Tibial nerve (tissue), 4 donors: ENCODE measurements at regions not wholly inside any gene's neighbourhood (a gene's known extent, or its start where the extent isn't known, plus 50 kb on each side); places are given as distances from the start of the nearest gene placed in this dataset.

Experiments
- CTCF ChIP-seq, 5 experiments: fragments of 200-600 bp in 3 of 5; fragments of 450-650 bp in 2 of 5; sonication (generic) in 3 of 5; IDR thresholded peaks; one replicate each; pipeline ENCODE4 v1.5.1; 2016 to 2019; ENCODE audit warnings: antibody characterized with exemption in 5 of 5, mild to moderate bottlenecking in 3 of 5, moderate library complexity in 2 of 5
- EP300 ChIP-seq, 2 donors: sonication (generic); formaldehyde crosslinking; IDR thresholded peaks; one replicate each; pipeline ENCODE4 v1.6.1; 2017; ENCODE audit warnings: antibody characterized with exemption in 2 of 2, mild to moderate bottlenecking in 1 of 2
- POLR2A ChIP-seq, 2 donors: fragments of 450-650 bp; IDR thresholded peaks; one replicate each; pipeline ENCODE4 v1.6.1; 2017; ENCODE audit warnings: antibody characterized with exemption in 2 of 2, mild to moderate bottlenecking in 2 of 2, moderate library complexity in 2 of 2

- no peak for TF ChIP-seq CTCF (IDR thresholded peaks at IDR 0.05)
- TF ChIP-seq POLR2A (IDR thresholded peaks at IDR 0.05): no peak
- TF ChIP-seq EP300 (IDR thresholded peaks at IDR 0.05): no peak
Measured at GRCh38 chr12:19615384-19615725, 176.1 kb downstream of the AEBP2 start.
